HepG2 (cell line): ENCODE measurements at regions not wholly inside any gene's neighbourhood (a gene's known extent, or its start where the extent isn't known, plus 50 kb on each side); places are given as distances from the start of the nearest gene placed in this dataset.

ENCODE experiments used
- CHD2 ChIP-seq: IDR thresholded peaks from 2 replicates; pipeline ENCODE4 v1.6.1; 2011; ENCODE audit warnings: low read depth, low read length, improper control_type of control experiment
- DR1 ChIP-seq: sonication (generic); formaldehyde crosslinking; IDR thresholded peaks from 2 replicates; pipeline ENCODE4 v1.8.0; 2021; ENCODE audit warnings: mild to moderate bottlenecking, missing genetic modification reagents, inconsistent platforms
- EP300 ChIP-seq, 3 experiments: sonication (generic) in 1 of 3; formaldehyde crosslinking in 1 of 3; IDR thresholded peaks; 2 replicates each; pipeline versions ENCODE4 v1.5.1 to v1.6.1; 2011 to 2020; ENCODE audit warnings: low read depth in 2 of 3, low read length in 2 of 3, borderline replicate concordance in 1 of 3, improper control_type of control experiment in 1 of 3, mild to moderate bottlenecking in 1 of 3, missing genetic modification reagents in 1 of 3, moderate library complexity in 1 of 3
- GFI1 ChIP-seq: sonication (generic); formaldehyde crosslinking; IDR thresholded peaks from 2 replicates; pipeline ENCODE4 v1.5.0; 2020; ENCODE audit warnings: missing genetic modification reagents, mild to moderate bottlenecking, borderline replicate concordance
- GLI4 ChIP-seq: sonication (generic); formaldehyde crosslinking; IDR thresholded peaks from 2 replicates; pipeline ENCODE4 v1.5.1; 2020; ENCODE audit warnings: missing genetic modification reagents, mild to moderate bottlenecking, moderate library complexity, borderline replicate concordance
- MTF2 ChIP-seq: sonication (generic); formaldehyde crosslinking; IDR thresholded peaks from 2 replicates; pipeline ENCODE4 v1.5.0; 2020; ENCODE audit warnings: missing genetic modification reagents, borderline replicate concordance
- SETDB1 ChIP-seq: sonication (generic); formaldehyde crosslinking; IDR thresholded peaks from 2 replicates; pipeline ENCODE4 v1.5.1; 2020; ENCODE audit warnings: missing genetic modification reagents, mild to moderate bottlenecking, borderline replicate concordance
- SKI ChIP-seq: fragments of 450-650 bp; IDR thresholded peaks from one replicate; pipeline ENCODE4 v1.6.1; 2018; ENCODE audit warnings: mild to moderate bottlenecking; ENCODE audit not compliant: partially characterized antibody
- SMAD9 ChIP-seq: sonication (generic); formaldehyde crosslinking; IDR thresholded peaks from 2 replicates; pipeline ENCODE4 v1.5.1; 2020; ENCODE audit warnings: mild to moderate bottlenecking, missing genetic modification reagents
- STAT5B ChIP-seq: sonication (generic); formaldehyde crosslinking; IDR thresholded peaks from 2 replicates; pipeline ENCODE4 v1.4.0; 2020; ENCODE audit warnings: missing genetic modification reagents
- UBTF ChIP-seq: sonication (generic); formaldehyde crosslinking; IDR thresholded peaks from 2 replicates; pipeline ENCODE4 v1.4.0; 2020; ENCODE audit warnings: mild to moderate bottlenecking, missing genetic modification reagents
- ZNF343 ChIP-seq: sonication (generic); formaldehyde crosslinking; IDR thresholded peaks from 2 replicates; pipeline ENCODE4 v1.4.0; 2020; ENCODE audit warnings: mild to moderate bottlenecking, missing genetic modification reagents
- ZNF350 ChIP-seq: sonication (generic); formaldehyde crosslinking; IDR thresholded peaks from 2 replicates; pipeline ENCODE4 v1.4.0; 2020; ENCODE audit warnings: mild to moderate bottlenecking, low read depth, missing genetic modification reagents, borderline replicate concordance
- ZNF460 ChIP-seq: sonication (generic); formaldehyde crosslinking; IDR thresholded peaks from 2 replicates; pipeline ENCODE4 v1.5.1; 2020; ENCODE audit warnings: missing genetic modification reagents, mild to moderate bottlenecking, borderline replicate concordance
- ZSCAN21 ChIP-seq: sonication (generic); formaldehyde crosslinking; IDR thresholded peaks from 2 replicates; pipeline ENCODE4 v1.8.0; 2022; ENCODE audit warnings: mild to moderate bottlenecking, missing genetic modification reagents, moderate library complexity, borderline replicate concordance
- TF ChIP-seq, protein P1 (sequence below): IDR thresholded peaks from 2 replicates; pipeline ENCODE4 v1.6.1; 2016; ENCODE audit warnings: low read depth
- TF ChIP-seq, protein P2 (sequence below): sonication (generic); formaldehyde crosslinking; IDR thresholded peaks from 2 replicates; pipeline ENCODE4 v1.5.0; 2020; ENCODE audit warnings: mild to moderate bottlenecking, missing genetic modification reagents, borderline replicate concordance

GRCh38 chr9:129323999-129324553 lies 146.0 kb upstream of the IER5L start (continued):
- TF ChIP-seq DR1 = no peak
- 0 out of 2 replicates have a peak, but pooled peaks have one; percentile 28 for TF ChIP-seq GLI4 (CRISPR knock-in tag)
- TF ChIP-seq ZSCAN21 (CRISPR knock-in tag) = no peak; the same call in 1 of the 2 replicates
- TF ChIP-seq SMAD9 (CRISPR knock-in tag) = no peak
- no peak for TF ChIP-seq GFI1 (CRISPR knock-in tag)
- TF ChIP-seq ZNF350 (CRISPR knock-in tag) = peak; percentile 37; the same call in 1 of the 2 replicates
- no peak for TF ChIP-seq ZNF460 (CRISPR knock-in tag)
- TF ChIP-seq ZNF343 (CRISPR knock-in tag) = peak; percentile 69; the same call in 1 of the 2 replicates
- TF ChIP-seq EP300 (IDR thresholded peaks at IDR 0.05; ENCODE audit: low read depth in 2 of 2, low read length in 2 of 2) = peak in 1 of 2 experiments; percentile 21; a peak in 1 of 4 replicates
- TF ChIP-seq EP300 (CRISPR knock-in tag; IDR thresholded peaks at IDR 0.05; ENCODE audit: borderline replicate concordance) = no peak; the same call in 1 of the 2 replicates
- TF ChIP-seq CHD2 = no peak
- TF ChIP-seq STAT5B (CRISPR knock-in tag) = no peak
- TF ChIP-seq, protein P1, sequence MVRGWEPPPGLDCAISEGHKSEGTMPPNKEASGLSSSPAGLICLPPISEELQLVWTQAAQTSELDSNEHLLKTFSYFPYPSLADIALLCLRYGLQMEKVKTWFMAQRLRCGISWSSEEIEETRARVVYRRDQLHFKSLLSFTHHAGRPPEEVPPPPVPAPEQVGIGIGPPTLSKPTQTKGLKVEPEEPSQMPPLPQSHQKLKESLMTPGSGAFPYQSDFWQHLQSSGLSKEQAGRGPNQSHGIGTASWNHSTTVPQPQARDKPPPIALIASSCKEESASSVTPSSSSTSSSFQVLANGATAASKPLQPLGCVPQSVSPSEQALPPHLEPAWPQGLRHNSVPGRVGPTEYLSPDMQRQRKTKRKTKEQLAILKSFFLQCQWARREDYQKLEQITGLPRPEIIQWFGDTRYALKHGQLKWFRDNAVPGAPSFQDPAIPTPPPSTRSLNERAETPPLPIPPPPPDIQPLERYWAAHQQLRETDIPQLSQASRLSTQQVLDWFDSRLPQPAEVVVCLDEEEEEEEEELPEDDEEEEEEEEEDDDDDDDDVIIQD (CRISPR knock-in tag) = peak; percentile 11; the same call in 1 of the 2 replicates
- no peak for TF ChIP-seq SETDB1 (CRISPR knock-in tag)
- TF ChIP-seq UBTF (CRISPR knock-in tag) = peak; percentile 52
- TF ChIP-seq, protein P2, sequence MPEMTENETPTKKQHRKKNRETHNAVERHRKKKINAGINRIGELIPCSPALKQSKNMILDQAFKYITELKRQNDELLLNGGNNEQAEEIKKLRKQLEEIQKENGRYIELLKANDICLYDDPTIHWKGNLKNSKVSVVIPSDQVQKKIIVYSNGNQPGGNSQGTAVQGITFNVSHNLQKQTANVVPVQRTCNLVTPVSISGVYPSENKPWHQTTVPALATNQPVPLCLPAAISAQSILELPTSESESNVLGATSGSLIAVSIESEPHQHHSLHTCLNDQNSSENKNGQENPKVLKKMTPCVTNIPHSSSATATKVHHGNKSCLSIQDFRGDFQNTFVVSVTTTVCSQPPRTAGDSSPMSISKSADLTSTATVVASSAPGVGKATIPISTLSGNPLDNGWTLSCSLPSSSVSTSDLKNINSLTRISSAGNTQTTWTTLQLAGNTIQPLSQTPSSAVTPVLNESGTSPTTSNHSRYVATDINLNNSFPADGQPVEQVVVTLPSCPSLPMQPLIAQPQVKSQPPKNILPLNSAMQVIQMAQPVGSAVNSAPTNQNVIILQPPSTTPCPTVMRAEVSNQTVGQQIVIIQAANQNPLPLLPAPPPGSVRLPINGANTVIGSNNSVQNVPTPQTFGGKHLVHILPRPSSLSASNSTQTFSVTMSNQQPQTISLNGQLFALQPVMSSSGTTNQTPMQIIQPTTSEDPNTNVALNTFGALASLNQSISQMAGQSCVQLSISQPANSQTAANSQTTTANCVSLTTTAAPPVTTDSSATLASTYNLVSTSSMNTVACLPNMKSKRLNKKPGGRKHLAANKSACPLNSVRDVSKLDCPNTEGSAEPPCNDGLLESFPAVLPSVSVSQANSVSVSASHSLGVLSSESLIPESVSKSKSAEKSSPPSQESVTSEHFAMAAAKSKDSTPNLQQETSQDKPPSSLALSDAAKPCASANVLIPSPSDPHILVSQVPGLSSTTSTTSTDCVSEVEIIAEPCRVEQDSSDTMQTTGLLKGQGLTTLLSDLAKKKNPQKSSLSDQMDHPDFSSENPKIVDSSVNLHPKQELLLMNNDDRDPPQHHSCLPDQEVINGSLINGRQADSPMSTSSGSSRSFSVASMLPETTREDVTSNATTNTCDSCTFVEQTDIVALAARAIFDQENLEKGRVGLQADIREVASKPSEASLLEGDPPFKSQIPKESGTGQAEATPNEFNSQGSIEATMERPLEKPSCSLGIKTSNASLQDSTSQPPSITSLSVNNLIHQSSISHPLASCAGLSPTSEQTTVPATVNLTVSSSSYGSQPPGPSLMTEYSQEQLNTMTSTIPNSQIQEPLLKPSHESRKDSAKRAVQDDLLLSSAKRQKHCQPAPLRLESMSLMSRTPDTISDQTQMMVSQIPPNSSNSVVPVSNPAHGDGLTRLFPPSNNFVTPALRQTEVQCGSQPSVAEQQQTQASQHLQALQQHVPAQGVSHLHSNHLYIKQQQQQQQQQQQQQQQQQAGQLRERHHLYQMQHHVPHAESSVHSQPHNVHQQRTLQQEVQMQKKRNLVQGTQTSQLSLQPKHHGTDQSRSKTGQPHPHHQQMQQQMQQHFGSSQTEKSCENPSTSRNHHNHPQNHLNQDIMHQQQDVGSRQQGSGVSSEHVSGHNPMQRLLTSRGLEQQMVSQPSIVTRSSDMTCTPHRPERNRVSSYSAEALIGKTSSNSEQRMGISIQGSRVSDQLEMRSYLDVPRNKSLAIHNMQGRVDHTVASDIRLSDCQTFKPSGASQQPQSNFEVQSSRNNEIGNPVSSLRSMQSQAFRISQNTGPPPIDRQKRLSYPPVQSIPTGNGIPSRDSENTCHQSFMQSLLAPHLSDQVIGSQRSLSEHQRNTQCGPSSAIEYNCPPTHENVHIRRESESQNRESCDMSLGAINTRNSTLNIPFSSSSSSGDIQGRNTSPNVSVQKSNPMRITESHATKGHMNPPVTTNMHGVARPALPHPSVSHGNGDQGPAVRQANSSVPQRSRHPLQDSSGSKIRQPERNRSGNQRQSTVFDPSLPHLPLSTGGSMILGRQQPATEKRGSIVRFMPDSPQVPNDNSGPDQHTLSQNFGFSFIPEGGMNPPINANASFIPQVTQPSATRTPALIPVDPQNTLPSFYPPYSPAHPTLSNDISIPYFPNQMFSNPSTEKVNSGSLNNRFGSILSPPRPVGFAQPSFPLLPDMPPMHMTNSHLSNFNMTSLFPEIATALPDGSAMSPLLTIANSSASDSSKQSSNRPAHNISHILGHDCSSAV (CRISPR knock-in tag) = no peak
- no peak for TF ChIP-seq SKI
- TF ChIP-seq MTF2 (CRISPR knock-in tag) = no peak
